ENCODE measurements at regions not wholly inside any gene's neighbourhood (a gene's known extent, or its start where the extent isn't known, plus 50 kb on each side); places are given as distances from the start of the nearest gene placed in this dataset.
A peak's percentile ranks its signal among the peaks of the same experiment; 100 is the strongest.

DNA sequence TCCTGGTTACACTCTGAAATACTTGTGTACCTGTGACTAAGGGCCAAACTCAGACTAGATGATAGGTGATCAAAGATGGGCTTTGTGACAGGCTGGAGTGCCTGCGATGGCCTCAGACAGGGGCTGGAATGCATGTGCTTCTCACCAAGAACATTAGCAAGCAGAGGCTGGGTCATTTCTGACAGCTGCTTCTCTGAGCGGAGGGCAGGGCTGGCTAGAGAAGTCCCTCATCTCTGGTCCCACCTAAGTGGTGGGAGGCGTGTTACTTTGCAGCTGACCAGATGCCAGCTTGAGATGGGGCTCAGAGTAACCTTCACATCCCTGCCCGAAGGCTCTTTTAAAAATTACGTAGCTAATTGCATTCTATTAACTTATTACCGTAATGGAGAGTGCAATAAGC lies 106.8 kb upstream of the RTL1 start:
- TF ChIP-seq, protein P1, sequence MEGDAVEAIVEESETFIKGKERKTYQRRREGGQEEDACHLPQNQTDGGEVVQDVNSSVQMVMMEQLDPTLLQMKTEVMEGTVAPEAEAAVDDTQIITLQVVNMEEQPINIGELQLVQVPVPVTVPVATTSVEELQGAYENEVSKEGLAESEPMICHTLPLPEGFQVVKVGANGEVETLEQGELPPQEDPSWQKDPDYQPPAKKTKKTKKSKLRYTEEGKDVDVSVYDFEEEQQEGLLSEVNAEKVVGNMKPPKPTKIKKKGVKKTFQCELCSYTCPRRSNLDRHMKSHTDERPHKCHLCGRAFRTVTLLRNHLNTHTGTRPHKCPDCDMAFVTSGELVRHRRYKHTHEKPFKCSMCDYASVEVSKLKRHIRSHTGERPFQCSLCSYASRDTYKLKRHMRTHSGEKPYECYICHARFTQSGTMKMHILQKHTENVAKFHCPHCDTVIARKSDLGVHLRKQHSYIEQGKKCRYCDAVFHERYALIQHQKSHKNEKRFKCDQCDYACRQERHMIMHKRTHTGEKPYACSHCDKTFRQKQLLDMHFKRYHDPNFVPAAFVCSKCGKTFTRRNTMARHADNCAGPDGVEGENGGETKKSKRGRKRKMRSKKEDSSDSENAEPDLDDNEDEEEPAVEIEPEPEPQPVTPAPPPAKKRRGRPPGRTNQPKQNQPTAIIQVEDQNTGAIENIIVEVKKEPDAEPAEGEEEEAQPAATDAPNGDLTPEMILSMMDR (conservative IDR thresholded peaks at IDR 0.05; ENCODE audit: control insufficient read depth, insufficient read depth, low read depth, low read length) = no peak
- DNase-seq (ENCODE audit: low read depth) = no peak

DNA sequence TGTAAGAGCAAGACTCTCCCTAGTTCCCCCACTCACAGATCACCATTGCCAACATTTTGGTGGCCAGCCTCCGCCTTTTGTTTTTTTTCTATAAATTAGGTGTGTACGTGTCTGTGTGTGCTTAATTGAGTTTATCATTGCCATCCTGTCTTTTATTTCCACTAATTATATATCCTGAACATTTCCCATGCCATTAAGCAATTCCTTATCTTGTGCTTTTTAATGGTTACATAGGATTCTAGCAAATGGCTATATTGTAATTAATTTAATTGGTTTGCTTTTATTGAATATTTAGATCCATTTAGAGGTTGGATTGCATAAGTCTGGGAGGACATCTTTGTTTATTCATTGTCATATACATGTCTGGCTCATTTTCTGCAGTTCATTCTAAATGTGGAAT lies 107.3 kb upstream of the RTL1 start:
- TF ChIP-seq, protein P1 (conservative IDR thresholded peaks at IDR 0.05; ENCODE audit: control insufficient read depth, insufficient read depth, low read depth, low read length) = no peak
- no peak overlapping the region for H3K4me3 ChIP-seq (ENCODE audit: control insufficient read depth, low read depth, low read length)
- no peak for DNase-seq (ENCODE audit: low read depth)

More for the DNA sequence above, 106.8 kb upstream of the RTL1 start:
- H3K4me3 ChIP-seq (ENCODE audit: control insufficient read depth, low read depth, low read length) = no peak overlapping the region

DNA sequence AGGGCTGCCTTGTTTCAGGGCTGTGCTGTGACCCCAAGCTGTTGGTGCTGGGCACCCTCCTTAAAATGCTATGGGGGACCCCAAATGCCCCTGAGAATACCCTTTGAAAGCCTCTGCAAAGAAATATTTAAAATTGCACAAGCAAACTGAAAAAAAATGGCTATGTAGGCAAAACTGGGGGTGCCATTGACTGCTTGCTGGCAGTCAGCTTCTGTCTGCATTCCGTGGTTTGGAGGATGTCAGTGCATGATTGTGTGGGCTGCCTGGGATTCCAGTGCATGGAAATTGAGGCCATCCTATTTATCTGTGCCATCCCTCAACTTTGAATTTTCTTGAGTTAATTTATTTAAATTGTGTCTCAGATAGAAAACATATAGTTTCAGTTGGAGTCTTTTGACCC lies 113.7 kb upstream of the RTL1 start:
- TF ChIP-seq, protein P1 (conservative IDR thresholded peaks at IDR 0.05; ENCODE audit: control insufficient read depth, insufficient read depth, low read depth, low read length) = no peak
- peak; percentile 15 for DNase-seq (ENCODE audit: low read depth)
- H3K4me3 ChIP-seq (ENCODE audit: control insufficient read depth, low read depth, low read length) = no peak overlapping the region

DNA sequence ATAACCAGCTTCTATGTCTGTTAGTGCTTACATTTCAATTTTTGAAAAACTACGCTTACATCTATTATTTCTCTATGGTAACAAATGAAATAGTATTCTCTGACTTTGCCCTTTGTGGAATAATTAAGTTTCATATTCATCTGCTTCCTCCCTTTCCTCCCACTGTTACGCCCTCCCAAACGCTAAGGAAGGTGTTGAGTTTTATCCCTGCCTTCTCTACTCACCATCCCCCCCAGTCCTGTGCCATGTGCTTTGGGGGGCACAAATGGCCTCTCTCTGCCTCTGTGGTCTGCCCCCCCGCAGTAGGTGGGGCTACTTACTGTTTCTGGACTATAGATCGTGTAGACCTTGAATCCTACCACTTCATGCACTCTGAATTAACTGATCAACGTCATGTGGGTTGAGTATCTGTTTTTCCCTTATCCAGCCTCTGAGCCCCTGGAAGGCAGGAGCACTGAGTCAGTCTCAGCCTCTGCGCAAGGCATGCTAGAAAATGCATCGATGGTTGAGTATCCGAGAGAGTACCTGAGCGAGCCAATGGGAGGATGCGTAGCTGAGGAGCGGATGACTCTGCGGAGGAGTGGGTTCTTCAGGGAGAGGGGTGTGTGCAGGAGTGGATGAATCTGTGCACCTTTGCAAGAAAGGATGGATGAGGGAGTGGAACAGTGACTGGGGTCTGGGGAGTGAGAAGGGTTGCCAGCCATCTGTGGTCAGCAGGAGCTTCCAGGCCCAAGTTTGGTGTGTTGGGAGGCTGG lies 114.5 kb upstream of the RTL1 start:
- no peak overlapping the region for H3K4me3 ChIP-seq (ENCODE audit: control insufficient read depth, low read depth, low read length)
- TF ChIP-seq, protein P1 (conservative IDR thresholded peaks at IDR 0.05; ENCODE audit: control insufficient read depth, insufficient read depth, low read depth, low read length) = no peak
- no peak for DNase-seq (ENCODE audit: low read depth)

DNA sequence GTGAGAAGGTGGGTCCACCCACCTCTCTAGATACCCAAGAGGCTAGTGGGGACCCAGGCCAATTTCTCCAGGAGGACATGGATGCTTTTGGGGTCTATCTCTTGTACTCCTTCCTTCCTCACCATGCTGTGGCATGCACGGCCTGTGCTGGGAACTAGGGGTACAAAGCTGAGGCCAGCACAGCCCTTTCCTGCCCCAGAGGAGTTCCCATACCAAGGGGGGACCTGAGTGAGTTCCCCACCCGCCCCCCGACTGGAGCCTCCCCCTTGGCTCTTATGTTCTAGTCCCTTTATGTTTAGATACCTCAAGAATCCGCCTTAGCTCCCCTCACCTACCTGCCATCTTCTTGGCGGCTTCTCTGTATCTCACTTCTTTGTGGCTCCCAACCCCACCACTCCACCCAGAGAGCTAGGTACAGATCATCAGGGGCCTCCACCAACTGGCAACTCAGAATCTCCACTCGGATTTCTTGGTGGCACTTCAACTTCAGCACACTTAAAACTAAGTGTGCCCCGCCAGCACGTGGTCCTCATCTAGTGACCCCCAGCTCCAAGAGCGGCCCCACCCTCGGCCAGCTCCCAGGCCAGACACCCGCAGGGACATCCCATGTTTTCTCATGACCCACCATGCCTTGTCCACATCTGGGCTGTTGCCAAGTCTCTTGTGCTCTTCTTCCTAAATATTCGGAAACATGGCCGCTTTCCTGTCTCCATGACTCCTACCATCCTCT lies 115.2 kb upstream of the RTL1 start:
- H3K4me3 ChIP-seq (ENCODE audit: control insufficient read depth, low read depth, low read length) = no peak overlapping the region
- DNase-seq (ENCODE audit: low read depth) = no peak
- TF ChIP-seq, protein P1 (conservative IDR thresholded peaks at IDR 0.05; ENCODE audit: control insufficient read depth, insufficient read depth, low read depth, low read length) = no peak

DNA sequence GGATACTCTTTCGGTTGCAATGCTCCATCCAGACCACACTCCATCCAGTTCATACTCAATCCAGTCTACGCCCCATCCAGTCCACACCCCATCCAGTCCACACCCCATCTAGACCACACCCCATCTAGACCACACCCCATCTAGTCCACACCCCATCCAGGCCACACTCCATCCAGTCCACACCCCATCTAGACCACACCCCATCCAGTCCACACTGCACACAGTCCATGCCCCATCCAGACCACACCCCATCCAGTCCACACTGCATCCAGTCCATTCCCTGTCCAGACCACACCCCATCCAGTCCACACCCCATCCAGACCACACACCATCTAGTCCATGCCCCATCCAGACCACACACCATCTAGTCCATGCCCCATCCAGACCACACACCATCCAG lies 116.0 kb upstream of the RTL1 start:
- no peak for DNase-seq (ENCODE audit: low read depth)
- TF ChIP-seq, protein P1 (conservative IDR thresholded peaks at IDR 0.05; ENCODE audit: control insufficient read depth, insufficient read depth, low read depth, low read length) = no peak
- H3K4me3 ChIP-seq (ENCODE audit: control insufficient read depth, low read depth, low read length) = no peak overlapping the region
